ENCODE measurements at regions not wholly inside any gene's neighbourhood (a gene's known extent, or its start where the extent isn't known, plus 50 kb on each side); places are given as distances from the start of the nearest gene placed in this dataset.

GRCh38 chr13:27338207-27338606, 67.6 kb downstream of the RASL11A start (continued):
- TF ChIP-seq E2F1 (CRISPR knock-in tag; IDR thresholded peaks at IDR 0.05) (no peak), TARDBP (IDR thresholded peaks at IDR 0.05) (no peak)

- peak; percentile 78 for ATAC-seq
- Histone ChIP-seq H3K9me3 (replicated peaks; ENCODE audit: control insufficient read depth, insufficient read depth, low read depth, low read length) (no peaks in the 10 kb centered on the region), H3K36me3 (ENCODE audit: control insufficient read depth, insufficient read depth, low read length) (no peaks in the 10 kb centered on the region), H3K9ac (ENCODE audit: insufficient read depth in 1 of 2, low read depth in 2 of 2, low read length in 2 of 2) (no peak overlapping the region), H3K9me1 (ENCODE audit: control insufficient read depth, insufficient read depth, low read length) (no peaks in the 10 kb centered on the region), H3K27ac (ENCODE audit: extremely low read depth, low read depth, low read length) (no peak overlapping the region), H2AFZ (ENCODE audit: low read depth, low read length) (no peak overlapping the region), H3K79me2 (ENCODE audit: control insufficient read depth, insufficient read depth, low read length) (no peaks in the 10 kb centered on the region), H4K20me1 (replicated peaks; ENCODE audit: control insufficient read depth, insufficient read depth, low read length) (no peaks in the 10 kb centered on the region), H3K27me3 (ENCODE audit: control insufficient read depth in 2 of 2, insufficient read depth in 2 of 2, low read length in 2 of 2) (peaks cover 11 to 48% of the 10 kb centered on the region in 2 experiments), H3K4me3 (no peak overlapping the region), H3K4me1 (replicated peaks in 1 of 2; ENCODE audit: control insufficient read depth in 2 of 2, insufficient read depth in 2 of 2, low read length in 2 of 2) (no peaks in the 10 kb centered on the region; a peak in 1 of 5 replicates), H3K4me2 (ENCODE audit: insufficient read depth, low read length) (no peak overlapping the region)
- DNase-seq (ENCODE audit: extremely low read depth in 1 of 4, low spot score in 3 of 4), result peak; percentile 24 to 37 (median 29)
- BruUV-seq (replicated peaks), result no TSS peak
- WGBS (ENCODE audit: insufficient coverage, low coverage, missing lambda C conversion rate), result 0% methylated on average over 2 of the region's 8 CpGs
- FAIRE-seq, result no peak
- ChIA-PET CTCF (ENCODE audit: low intra/inter-chr PET ratio) (interaction anchor here (0.6 kb wide), 1 partner anchor 19 kb away, joined by 3 read pairs; no protein-coding TSS in a partner anchor), POLR2A (interaction anchor here (1.0 to 1.2 kb wide), 2 partner anchors 11 to 21 kb away, joined by 3 to 7 read pairs; no protein-coding TSS in a partner anchor)
- in situ Hi-C loops (cut with MboI), result no loop called here
- TF ChIP-seq STAT5B (CRISPR knock-in tag; IDR thresholded peaks at IDR 0.05), result no peak
- TF ChIP-seq MCM3 (IDR thresholded peaks at IDR 0.05), result no peak
- no peak for TF ChIP-seq DLX4 (CRISPR knock-in tag; IDR thresholded peaks at IDR 0.05)
- TF ChIP-seq CTCF (IDR thresholded peaks at IDR 0.05 in 2 of 3, conservative IDR thresholded peaks at IDR 0.05 in 1 of 3; ENCODE audit: insufficient read depth in 2 of 3, low read depth in 1 of 3, low read length in 3 of 3), result peak in 2 of 3 experiments; percentile 51 to 55; a peak in 4 of 6 replicates
- no peak for TF ChIP-seq IRF2 (CRISPR knock-in tag; IDR thresholded peaks at IDR 0.05)
- no peak for TF ChIP-seq CBFA2T2 (conservative IDR thresholded peaks at IDR 0.05)
- no peak for TF ChIP-seq CSDE1 (IDR thresholded peaks at IDR 0.05)
- TF ChIP-seq SIN3A (IDR thresholded peaks at IDR 0.05; ENCODE audit: borderline replicate concordance in 2 of 2, control insufficient read depth in 1 of 2, low read depth in 2 of 2, low read length in 2 of 2), result no peak
- no peak for TF ChIP-seq MXD1 (CRISPR knock-in tag; IDR thresholded peaks at IDR 0.05; ENCODE audit: borderline replicate concordance, poor library complexity, severe bottlenecking)
- TF ChIP-seq ZNF384 (IDR thresholded peaks at IDR 0.05; ENCODE audit: low read depth, low read length), result peak; percentile 88
- no peak for TF ChIP-seq ZNF282 (CRISPR knock-in tag; IDR thresholded peaks at IDR 0.05)
- no peak for TF ChIP-seq FOXP4 (CRISPR knock-in tag; IDR thresholded peaks at IDR 0.05; ENCODE audit: borderline replicate concordance)
- no peak for TF ChIP-seq RBM22 (IDR thresholded peaks at IDR 0.05; ENCODE audit: low read depth, low read length, poor library complexity, severe bottlenecking)
- intact Hi-C loops (cut with micrococcal nuclease), result no loop called here
Observed at GRCh38 chr13:27338816-27339215, 68.2 kb downstream of the RASL11A start.
